Common myeloid progenitor, CD34-positive (primary cell): ENCODE measurements at regions not wholly inside any gene's neighbourhood (a gene's known extent, or its start where the extent isn't known, plus 50 kb on each side); places are given as distances from the start of the nearest gene placed in this dataset.

Experiments
- CTCF ChIA-PET: fragments of 350-600 bp; sonication (Branson Sonifier 250); formaldehyde crosslinking; loops from one replicate; lab custom pipeline; 2021; ENCODE audit warnings: antibody characterized with exemption; lab: Charles Lee
- POLR2A ChIA-PET: fragments of 350-600 bp; sonication (Branson Sonifier 250); formaldehyde crosslinking; loops from one replicate; lab custom pipeline; 2021; ENCODE audit warnings: antibody characterized with exemption; lab: Charles Lee
- DNase-seq, 3 donors: peaks; one replicate each; pipeline versions ENCODE4 v3.0.0 to v3.0.0-alpha.2; 2013
- H3K27ac ChIP-seq, 2 experiments: 1 replicate in 1 of 2; 2 replicates in 1 of 2; pipeline ENCODE4 v1.7.0; 2013; ENCODE audit warnings: inconsistent platforms in 2 of 2, low read length in 2 of 2, mild to moderate bottlenecking in 2 of 2, low read depth in 1 of 2, moderate library complexity in 1 of 2; ENCODE audit not compliant: severe bottlenecking in 2 of 2, insufficient read depth in 1 of 2, poor library complexity in 1 of 2
- H3K27me3 ChIP-seq, 5 experiments: replicated peaks in 2 of 5; 1 replicate in 3 of 5; 2 replicates in 2 of 5; pipeline versions ENCODE4 v1.6.1 to v1.7.0; 2013; ENCODE audit warnings: low read length in 4 of 5, mild to moderate bottlenecking in 2 of 5, moderate library complexity in 2 of 5, inconsistent platforms in 1 of 5; ENCODE audit not compliant: insufficient read depth in 5 of 5, control insufficient read depth in 4 of 5
- H3K36me3 ChIP-seq, 4 experiments: 1 replicate in 2 of 4; 2 replicates in 2 of 4; pipeline versions ENCODE4 v1.6.1 to v1.7.0; 2013; ENCODE audit warnings: low read length in 3 of 4, control low read depth in 1 of 4, mild to moderate bottlenecking in 1 of 4; ENCODE audit not compliant: control insufficient read depth in 4 of 4, insufficient read depth in 4 of 4
- H3K4me1 ChIP-seq, 4 experiments: 1 replicate in 3 of 4; 2 replicates in 1 of 4; pipeline versions ENCODE4 v1.6.1 to v1.7.1; 2013; ENCODE audit warnings: low read length in 3 of 4, mild to moderate bottlenecking in 3 of 4, control low read depth in 1 of 4, inconsistent platforms in 1 of 4, moderate library complexity in 1 of 4; ENCODE audit not compliant: control insufficient read depth in 4 of 4, insufficient read depth in 4 of 4; ENCODE audit errors: control extremely low read depth in 1 of 4
- H3K4me3 ChIP-seq, 7 experiments: 1 replicate in 4 of 7; 2 replicates in 3 of 7; pipeline versions ENCODE4 v1.5.1 to v1.7.0; 2013; ENCODE audit warnings: mild to moderate bottlenecking in 7 of 7, low read length in 6 of 7, moderate library complexity in 6 of 7, inconsistent platforms in 2 of 7, low read depth in 2 of 7, control low read depth in 1 of 7; ENCODE audit not compliant: insufficient read depth in 4 of 7, control insufficient read depth in 1 of 7; ENCODE audit errors: extremely low read depth in 1 of 7
- H3K9me3 ChIP-seq, 5 experiments: 1 replicate in 4 of 5; 2 replicates in 1 of 5; pipeline versions ENCODE4 v1.6.1 to v1.7.1; 2013; ENCODE audit warnings: low read length in 4 of 5, mild to moderate bottlenecking in 2 of 5, inconsistent platforms in 1 of 5, low read depth in 1 of 5, moderate library complexity in 1 of 5; ENCODE audit not compliant: control insufficient read depth in 4 of 5, insufficient read depth in 2 of 5; ENCODE audit errors: control extremely low read depth in 1 of 5
- WGBS: methylation state at CpG from one replicate; pipeline ENCODE4 v1.1.5; 2013; ENCODE audit not compliant: insufficient coverage; 5-methylcytosine and 5-hydroxymethylcytosine counted together

GRCh38 chrX:63115196-63115595, 235.9 kb downstream of the SPIN4 start:
- ChIA-PET CTCF (no interaction called here), POLR2A (no interaction called here)
- H3K4me3 ChIP-seq: no peak overlapping the region
- no CpG with 5 or more reads among the region's 1 CpG for WGBS
- H3K27me3 ChIP-seq: no peaks in the 10 kb centered on the region
- H3K36me3 ChIP-seq: no peaks in the 10 kb centered on the region
- no peaks in the 10 kb centered on the region for H3K9me3 ChIP-seq
- no peaks in the 10 kb centered on the region for H3K4me1 ChIP-seq
- H3K27ac ChIP-seq: no peak overlapping the region
- DNase-seq: no peak

DNA sequence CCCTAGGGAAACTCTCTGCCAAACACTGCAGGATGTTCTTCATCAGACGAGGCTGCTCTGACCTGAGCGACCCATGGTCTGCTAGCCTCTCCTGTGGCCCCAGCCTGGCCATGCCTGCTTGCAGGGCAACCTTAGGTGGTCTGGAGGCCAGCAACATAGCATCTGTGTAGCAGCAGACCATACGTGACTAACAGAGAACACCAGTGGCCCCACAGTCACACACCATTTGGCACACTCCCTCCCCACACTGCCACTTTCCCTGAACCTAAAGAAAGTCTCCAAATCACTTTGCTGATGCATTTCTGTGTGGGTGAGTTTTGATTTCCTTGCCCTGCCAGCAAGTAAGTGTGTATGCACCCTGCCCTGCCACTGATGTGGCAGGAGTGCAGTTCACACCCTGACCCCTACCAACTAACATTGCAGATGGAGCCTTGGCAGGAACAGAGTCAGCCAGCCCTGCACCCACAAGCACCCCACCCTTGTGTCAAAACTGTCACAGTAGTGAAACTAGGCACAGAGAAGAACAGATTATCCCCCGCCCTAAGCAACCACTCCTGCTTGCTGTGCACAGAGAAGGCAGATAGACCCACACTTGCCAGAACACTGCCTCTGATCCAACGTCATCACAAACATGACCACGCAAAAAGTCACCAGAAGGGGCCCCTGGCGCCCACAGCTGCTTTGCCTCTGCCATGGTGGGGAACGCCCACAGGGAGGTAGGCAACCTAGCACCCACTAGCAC, 249.1 kb downstream of the SPIN4 start:
- H3K4me1 ChIP-seq: no peaks in the 10 kb centered on the region
- CTCF ChIA-PET: no interaction called here
- POLR2A ChIA-PET: no interaction called here
- 79% methylated on average over 6 of the region's 8 CpGs for WGBS
- no peaks in the 10 kb centered on the region for H3K36me3 ChIP-seq
- DNase-seq: no peak
- H3K4me3 ChIP-seq: no peak overlapping the region
- no peaks in the 10 kb centered on the region for H3K27me3 ChIP-seq
- no peak overlapping the region for H3K27ac ChIP-seq
- H3K9me3 ChIP-seq: peaks cover 0 to 9% (median 1%) of the 10 kb centered on the region in 5 experiments

DNA sequence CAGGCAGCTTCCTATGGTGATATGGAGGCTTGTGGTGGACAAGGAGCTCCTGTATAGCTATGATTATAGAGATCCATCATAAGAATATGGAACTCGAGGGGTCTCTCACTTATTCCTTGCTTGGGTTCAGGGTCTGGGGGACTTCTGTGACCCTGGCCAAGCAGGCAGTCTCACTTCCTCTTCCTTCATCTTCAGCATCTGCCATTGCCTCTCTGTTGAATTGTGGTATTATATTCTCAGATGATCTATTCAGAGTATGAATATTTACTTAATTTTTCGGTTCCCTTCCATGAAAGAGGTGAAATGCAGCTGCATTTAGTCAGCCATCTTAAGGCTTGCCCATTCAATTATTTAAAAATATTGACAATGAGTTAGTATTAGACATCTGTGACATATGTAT, 292.9 kb downstream of the SPIN4 start:
- no peaks in the 10 kb centered on the region for H3K4me1 ChIP-seq
- no peak overlapping the region for H3K27ac ChIP-seq
- POLR2A ChIA-PET: no interaction called here
- H3K9me3 ChIP-seq: no peaks in the 10 kb centered on the region
- no peak for DNase-seq
- H3K4me3 ChIP-seq: no peak overlapping the region
- WGBS: no CpG with 5 or more reads among the region's 2 CpGs
- CTCF ChIA-PET: no interaction called here
- no peaks in the 10 kb centered on the region for H3K36me3 ChIP-seq
- no peaks in the 10 kb centered on the region for H3K27me3 ChIP-seq

DNA sequence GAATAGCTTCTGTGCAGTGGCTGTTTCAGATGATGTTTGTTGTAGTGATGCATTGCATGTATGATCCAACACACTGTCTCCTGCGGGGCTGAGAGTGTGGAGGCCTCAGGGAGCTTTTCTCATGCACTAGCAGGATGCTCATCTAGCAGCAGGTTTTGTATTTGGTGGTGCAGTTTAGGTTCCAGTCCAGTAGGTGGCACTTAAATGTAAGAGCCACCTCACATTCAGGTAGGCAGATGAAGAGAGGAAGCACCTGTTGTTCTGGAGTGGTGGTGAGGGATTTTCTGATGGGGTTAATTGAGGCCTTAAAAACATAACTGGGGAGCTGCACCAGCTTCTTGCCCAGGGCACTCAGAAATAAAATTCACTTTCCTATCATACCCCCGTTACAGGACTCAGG, 300.9 kb downstream of the SPIN4 start:
- H3K36me3 ChIP-seq: no peaks in the 10 kb centered on the region
- peak in 2 of 3 donors; percentile 1 to 13 for DNase-seq
- ChIA-PET POLR2A (no interaction called here), CTCF (no interaction called here)
- WGBS: 40% methylated on average over 1 of the region's 2 CpGs
- no peaks in the 10 kb centered on the region for H3K9me3 ChIP-seq
- H3K27me3 ChIP-seq: no peaks in the 10 kb centered on the region
- H3K27ac ChIP-seq: no peak overlapping the region
- H3K4me1 ChIP-seq: no peaks in the 10 kb centered on the region
- no peak overlapping the region for H3K4me3 ChIP-seq

DNA sequence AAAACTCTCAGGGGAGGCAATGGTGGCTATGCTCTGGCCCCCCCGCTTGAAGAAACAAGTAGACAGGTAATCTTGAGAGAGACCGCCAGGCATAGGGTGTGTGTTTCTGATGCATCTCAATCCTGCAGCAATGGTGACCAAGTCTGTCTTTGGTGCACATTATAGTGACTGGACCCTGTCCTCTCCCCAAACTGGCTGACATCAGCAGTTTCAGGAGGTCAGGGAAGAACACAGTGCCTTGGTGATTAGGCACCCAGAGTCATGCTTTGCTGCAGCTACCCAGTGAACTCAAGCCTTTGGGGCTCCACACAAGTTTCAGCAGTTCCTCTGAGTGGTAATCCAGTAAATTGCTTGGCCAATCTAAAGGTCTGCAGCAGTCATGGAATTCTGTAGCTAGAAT, 318.3 kb downstream of the SPIN4 start:
- ChIA-PET CTCF (no interaction called here), POLR2A (no interaction called here)
- Histone ChIP-seq H3K27me3 (no peaks in the 10 kb centered on the region), H3K4me1 (no peaks in the 10 kb centered on the region), H3K27ac (no peak overlapping the region), H3K4me3 (no peak overlapping the region), H3K36me3 (no peaks in the 10 kb centered on the region), H3K9me3 (peaks cover 0 to 5% (median 0%) of the 10 kb centered on the region in 5 experiments)
- no peak for DNase-seq
- 82% methylated on average over 2 of the region's 2 CpGs for WGBS

DNA sequence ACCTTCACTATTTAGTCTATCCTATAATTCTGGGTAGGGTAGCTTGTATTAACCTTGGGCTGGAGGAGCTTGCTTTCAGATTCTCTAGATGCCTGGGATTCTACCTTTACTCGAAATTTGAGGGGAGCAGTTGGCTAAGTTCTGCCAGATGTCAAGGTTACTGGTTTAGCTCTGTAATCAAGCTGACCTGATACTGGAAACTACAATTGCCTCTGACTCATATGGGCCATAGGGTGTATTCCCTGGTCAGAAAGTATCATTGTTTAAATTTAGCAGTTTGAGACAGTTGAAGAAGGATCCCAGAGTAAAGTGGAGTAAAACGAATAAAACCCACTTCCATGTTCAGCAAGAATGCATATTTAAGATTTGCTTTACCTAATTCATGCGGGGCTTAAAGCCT, 337.6 kb downstream of the SPIN4 start:
- DNase-seq: no peak
- Histone ChIP-seq H3K27me3 (no peaks in the 10 kb centered on the region), H3K4me1 (no peaks in the 10 kb centered on the region), H3K9me3 (peaks cover 0 to 2% (median 0%) of the 10 kb centered on the region in 5 experiments), H3K27ac (no peak overlapping the region), H3K4me3 (no peak overlapping the region), H3K36me3 (no peaks in the 10 kb centered on the region)
- ChIA-PET CTCF (no interaction called here), POLR2A (no interaction called here)
- 31% methylated on average over 3 of the region's 3 CpGs for WGBS

- CTCF ChIA-PET: no interaction called here
- Histone ChIP-seq H3K4me1 (no peaks in the 10 kb centered on the region), H3K27me3 (no peaks in the 10 kb centered on the region), H3K36me3 (no peaks in the 10 kb centered on the region), H3K27ac (no peak overlapping the region), H3K9me3 (no peaks in the 10 kb centered on the region), H3K4me3 (no peak overlapping the region)
- POLR2A ChIA-PET: no interaction called here
- DNase-seq: no peak
These were observed 338.6 kb downstream of the SPIN4 start for GRCh38 chrX:63012574-63012973.
